Endometrial microvascular endothelial cells (primary cell): ENCODE measurements at regions not wholly inside any gene's neighbourhood (a gene's known extent, or its start where the extent isn't known, plus 50 kb on each side); places are given as distances from the start of the nearest gene placed in this dataset.
"Not testable (repeated sequence)": the region's sequence is repeated elsewhere in the genome, so short reads cannot be mapped to it uniquely, and the experiment has no call there.

ENCODE experiments used
- in situ Hi-C: cut with HindIII; loops from 2 replicates; pipeline ENCODE4 v1.10.0; 2017; ENCODE audit warnings: low sequenced_read_pairs, low pct_unique_long_range_greater_than_20kb; ENCODE audit errors: inconsistent ontology term

DNA sequence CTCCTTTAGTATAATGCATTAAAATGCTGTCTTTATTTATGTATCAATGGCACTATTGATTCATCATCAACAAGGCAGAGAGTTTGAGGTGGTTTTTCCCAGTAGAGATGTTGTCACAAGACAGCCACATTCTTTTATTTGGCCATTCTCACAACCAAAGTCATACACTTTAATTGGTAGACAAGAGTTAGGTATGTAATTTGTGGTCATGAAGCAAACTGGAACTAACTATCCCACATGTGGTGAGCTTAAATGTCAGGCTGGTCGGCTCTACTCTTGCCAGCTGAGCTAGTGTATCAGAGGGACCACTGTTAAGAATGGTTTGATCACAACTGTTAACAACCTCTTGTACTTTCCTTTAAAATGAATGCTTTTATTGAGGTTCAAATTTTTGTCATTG is 714.6 kb downstream of the CD109 start:
- in situ Hi-C loops: no loop called here

DNA sequence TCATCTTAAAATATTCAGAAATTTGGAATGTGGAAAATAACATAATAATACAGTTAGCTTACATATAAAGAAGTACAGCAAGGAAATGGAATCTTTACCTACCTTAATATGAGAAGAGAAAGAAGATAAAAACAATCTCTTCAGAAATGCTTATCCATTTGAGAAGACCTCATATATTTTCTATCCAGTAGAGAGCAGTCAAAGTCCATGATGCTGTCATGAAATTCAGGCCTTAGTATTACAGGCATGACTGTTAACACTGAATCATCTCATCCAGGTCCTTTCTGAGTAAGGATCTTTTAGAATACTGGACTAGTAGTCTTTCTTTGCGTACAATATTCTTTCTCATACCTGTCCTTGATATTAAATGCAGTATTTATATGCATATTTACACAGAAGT is 713.4 kb downstream of the CD109 start:
- in situ Hi-C loops: no loop called here

DNA sequence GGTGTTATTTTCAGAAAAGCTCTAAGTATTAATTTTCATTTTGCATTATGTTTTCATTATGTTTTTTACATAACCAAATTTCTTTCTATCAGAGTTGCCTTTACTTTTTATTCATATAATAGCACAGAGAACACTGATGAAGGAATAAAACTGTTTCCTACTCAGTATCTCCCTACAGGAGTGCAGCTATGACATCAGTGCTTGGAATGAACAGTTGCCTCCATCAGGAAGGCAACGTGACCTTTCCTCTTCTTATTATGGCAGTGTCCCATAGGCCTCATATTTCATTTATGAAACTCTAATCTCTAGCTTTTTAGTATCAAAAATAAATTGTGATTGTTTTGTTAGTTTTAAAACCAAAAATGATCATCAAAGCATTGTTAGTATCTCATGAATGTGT is 712.8 kb downstream of the CD109 start:
- in situ Hi-C loops: no loop called here

DNA sequence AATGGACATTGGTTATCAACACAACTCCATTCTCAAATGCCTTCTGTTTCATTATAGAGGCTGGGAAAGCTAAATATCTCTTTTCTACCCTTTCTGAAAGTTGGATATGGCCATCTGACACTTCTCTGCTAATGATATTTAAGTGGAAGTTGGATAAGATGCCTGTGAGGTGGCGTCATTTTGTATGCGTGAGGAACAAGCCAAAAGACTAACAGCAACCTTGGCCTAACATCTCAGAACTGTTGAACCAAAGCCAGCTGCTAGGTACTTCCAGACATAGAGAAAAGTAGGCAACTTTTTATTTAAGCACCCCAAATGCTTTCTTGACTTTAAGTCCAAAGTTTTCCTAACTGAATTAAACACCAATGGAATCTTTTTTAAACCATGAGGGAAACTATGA is 708.4 kb downstream of the CD109 start:
- in situ Hi-C loops: no loop called here

DNA sequence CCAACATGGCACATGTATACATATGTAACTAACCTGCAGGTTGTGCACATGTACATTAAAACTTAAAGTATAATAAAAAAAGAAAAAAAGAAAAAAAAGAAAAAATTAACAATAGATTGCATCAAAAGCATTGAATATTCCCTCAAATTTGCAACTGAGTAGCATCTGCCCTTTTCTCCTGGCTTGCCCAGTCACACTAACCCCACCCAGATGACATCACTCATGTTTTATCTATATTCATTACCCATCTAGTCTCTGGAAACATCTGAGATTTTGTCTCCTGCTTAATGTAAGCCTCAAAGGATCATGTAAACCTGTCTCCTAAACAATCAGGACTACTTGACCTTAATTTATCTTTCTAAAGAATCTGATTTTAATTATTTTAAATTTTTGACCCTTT is 706.8 kb downstream of the CD109 start:
- in situ Hi-C loops: no loop called here

DNA sequence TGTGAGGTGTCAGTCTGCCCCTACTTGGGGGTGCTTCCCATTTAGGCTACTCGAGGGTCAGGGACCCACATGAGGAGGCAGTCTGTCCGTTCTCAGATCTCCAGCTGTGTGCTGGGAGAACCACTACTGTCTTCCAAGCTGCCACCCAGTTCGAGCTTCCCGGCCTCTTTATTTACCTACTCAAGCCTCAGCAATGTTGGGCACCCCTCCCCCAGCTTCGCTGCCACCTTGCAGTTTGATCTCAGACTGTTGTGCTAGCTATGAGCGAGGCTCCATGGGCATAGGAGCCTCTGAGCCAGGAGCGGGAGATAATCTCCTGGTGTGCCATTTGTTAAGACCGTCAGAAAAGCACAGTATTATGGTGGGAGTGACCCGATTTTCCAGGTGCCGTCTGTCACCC is 682.4 kb downstream of the CD109 start:
- in situ Hi-C loops: not testable (repeated sequence)

DNA sequence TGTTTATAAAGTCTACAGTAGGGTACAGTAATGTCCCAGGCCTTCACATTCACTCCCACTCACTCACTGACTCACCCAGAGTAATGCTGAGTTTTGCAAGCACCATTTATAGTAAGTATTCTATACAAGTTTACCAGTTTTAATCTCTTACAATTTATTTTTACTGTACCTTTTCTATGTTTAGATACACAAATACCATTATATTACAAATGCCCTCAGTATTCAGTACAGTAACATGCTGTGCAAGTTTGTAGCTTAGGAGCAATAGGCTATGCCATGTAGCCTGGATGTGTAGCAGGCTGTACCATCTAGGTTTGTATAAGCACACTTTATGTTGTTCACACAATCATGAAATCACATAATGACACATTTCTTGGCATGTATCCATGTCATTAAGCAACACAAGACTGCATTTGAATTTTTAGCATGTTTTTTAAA is 673.6 kb downstream of the CD109 start:
- in situ Hi-C loops: no loop called here

DNA sequence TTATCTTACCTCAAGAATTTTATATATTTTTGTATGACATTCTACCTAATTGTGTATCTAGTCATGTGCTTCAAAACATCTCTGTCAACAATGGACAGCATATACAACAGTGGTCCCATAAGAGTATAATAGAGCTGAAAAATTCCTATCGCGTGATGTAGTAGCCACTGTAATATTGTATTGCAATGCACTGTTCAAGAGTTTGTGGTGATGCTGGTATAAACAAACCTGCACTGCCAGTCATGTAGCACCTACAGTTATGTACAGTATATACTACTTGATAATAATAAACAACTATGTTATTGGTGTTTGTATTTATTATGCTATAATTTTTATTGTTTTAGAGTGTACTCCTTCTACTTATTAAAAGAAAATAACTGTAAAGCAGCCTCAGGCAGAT is 672.7 kb downstream of the CD109 start:
- in situ Hi-C loops: no loop called here

DNA sequence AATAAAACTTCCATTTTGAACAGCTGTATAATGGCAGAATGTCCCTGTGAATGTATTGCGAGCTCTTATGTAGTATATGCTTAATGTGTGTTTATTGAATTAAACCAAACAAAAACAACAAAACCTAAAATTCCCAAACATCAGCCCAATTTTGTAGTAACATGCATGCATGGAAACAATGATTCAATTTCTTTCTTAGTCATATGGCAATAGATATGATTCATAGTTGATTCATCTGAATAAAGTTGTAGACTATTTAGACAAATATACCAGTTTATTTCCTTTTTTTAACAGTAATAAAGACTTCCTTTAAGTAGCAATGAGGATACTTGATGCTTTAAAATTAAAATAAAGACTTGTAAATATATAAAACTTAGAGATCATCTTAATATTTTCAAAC is 670.6 kb downstream of the CD109 start:
- in situ Hi-C loops: no loop called here

DNA sequence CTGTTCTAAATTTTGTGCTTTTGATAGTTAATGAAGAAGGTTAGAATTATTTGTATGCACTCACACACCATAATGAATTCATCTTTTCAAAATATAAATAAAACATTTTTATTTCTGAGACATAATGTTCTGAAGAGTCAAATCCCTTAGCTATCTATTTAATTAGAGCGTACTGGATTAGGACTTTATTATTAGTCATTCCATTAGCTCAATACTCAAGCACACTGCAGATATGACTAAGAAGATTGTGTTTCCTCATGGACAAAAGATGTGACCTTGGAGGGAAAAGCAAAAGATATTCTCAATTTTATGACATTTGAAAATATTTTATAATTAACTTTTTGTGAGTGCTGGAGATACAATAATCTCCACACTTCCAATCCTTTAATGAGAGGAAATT is 666.4 kb downstream of the CD109 start:
- in situ Hi-C loops: no loop called here

DNA sequence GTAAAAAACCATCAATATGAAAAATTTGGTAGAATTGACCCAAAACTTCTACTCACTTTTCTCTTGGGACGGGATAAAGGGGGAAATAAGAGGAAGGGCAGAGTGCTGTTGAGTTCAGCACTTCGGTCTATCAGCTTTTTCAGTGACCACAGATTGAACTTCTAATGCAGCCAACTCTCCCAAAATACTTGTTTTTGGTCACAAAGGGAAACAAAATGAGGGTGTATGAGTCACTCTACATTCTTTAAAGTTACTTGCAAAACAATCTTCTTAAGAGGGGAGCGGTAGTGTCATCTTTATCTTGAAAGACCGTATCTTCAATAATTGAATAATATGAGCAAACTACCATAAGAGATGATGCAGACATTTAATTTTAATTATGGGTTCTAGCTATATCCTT is 661.3 kb downstream of the CD109 start:
- in situ Hi-C loops: no loop called here

DNA sequence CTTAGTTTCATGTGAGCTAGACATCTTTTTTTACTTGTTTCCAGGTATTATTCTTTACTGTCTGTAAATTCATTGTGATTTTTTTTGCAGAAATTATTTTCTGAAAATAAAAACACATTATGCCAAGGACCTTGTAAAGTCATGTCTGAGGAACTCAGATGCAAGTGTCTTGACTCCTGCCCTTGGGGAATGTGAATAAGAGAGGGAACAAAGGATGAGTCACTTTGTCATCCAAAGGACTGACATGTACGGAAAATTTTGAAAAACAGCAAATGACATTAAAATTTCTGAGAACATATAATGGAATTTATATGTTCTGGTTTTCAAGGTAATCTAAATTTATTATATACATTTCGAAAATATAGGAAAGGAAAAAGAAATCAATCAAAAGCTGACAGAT is 660.4 kb downstream of the CD109 start:
- in situ Hi-C loops: no loop called here

DNA sequence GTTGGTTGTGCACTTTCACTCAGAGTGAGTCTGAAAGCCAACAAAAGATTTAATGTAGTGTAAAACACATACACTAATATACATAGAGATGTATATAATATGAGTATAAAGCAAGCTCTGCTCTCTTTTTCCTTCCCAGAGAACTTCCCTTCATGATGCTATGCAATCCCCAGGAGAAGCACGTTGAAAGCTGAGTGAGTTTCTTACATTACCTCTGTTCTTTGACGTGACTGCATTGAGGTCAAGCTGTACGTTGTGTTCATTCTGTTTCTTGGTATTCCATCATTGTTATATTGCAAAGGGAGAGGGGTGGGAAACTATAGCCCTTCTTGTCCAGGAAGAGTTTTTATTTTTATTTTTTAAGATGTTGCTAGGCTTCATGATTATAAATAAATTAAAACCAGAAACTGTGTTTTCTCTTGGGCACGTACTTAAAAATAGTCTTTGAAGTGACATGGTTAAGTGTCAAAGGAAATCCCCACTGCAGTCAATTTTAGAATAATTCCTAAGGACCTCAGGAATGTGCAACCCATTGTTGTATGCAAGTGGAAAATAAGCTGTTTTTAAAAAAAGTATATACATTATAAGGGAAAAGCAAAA is 651.0 kb downstream of the CD109 start:
- in situ Hi-C loops: no loop called here

DNA sequence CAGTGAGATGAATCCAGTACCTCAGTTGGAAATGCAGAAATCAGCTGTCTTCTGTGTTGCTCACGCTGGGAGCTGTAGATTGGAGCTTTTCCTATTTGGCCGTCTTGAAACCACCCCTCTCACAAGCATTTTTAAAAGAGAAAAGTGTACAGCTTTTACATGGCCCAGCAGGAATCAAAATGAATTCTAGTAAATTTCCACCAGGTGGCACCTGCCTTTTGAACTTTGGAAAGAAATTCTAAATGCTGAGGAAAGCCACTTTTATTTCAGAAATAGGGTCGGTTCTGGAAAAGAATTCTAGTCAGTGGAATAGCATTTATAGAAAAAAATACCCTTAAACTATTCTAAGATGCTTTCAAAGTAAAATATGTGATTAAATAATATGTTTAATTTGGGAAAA is 647.8 kb downstream of the CD109 start:
- in situ Hi-C loops: no loop called here

DNA sequence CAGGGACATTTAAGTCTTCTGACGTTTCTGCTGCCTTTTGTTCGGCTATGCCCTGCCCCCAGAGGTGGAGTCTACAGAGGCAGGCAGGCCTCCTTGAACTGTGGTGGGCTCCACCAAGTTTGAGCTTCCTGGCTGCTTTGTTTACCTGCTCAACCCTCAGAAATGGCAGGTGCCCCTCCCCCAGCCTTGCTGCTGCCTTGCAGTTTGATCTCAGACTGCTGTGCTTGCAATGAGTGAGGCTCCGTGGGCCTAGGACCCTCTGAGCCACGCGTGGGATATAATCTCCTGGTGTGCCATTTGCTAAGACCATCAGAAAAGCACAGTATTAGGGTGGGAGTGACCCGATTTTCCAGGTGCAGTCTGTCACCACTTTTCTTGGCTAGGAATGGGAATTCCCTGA is 647.3 kb downstream of the CD109 start:
- in situ Hi-C loops: not testable (repeated sequence)

DNA sequence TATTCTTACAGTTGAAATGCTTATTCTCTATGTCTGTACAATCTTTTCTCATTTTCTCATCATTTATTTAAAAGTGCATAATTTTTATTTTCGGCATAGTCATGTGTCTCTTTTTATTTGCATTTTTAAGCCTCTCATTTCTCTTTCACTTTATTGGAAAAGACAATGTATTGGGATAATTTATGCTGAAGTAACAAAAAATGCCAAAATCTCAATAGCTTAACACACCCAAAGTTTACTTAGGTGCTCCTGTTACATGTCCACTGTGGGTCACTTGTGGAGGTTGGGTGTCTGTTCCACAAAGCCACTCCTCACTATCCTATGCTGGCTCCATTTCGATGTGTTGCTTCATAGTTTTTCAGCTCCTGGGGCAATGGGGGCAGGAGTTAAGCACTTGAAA is 638.7 kb downstream of the CD109 start:
- in situ Hi-C loops: no loop called here

DNA sequence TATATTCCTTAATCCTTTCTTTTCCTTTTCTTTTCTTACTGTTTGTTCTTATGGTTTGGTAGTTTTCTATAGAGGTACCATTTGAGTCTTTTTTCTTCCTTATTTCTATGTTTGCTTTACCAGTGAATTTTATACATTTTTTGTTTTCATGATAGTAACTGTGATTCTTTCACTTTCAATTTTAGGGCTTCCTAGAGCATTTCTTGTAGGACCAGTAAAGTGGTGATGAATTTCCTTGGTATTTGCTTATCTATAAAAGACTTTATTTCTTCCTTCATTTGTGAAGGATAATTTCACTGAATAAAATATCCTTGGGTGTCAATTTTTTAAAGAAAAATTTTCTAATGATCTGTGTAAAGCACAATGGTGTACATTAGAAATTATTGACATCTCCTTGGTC is 637.4 kb downstream of the CD109 start:
- in situ Hi-C loops: no loop called here

DNA sequence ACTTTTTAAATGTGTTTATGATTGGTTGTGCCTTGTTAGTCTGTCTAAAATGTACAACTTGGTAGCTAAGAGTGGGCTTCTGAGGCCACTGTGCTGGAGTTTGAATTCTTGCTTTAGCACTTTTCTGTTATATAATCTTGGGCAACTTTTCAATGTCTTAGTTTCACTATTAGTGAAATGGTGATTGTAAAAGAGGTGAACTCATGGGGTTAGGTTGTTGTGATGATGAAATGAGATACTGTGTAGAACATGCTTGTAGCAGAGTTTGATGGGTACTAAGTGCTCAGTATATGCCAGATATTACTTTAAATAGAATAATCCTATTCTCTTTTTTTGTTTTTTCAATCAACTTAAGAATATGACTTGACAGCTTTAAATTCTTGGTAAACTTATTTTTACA is 624.7 kb downstream of the CD109 start:
- in situ Hi-C loops: no loop called here

DNA sequence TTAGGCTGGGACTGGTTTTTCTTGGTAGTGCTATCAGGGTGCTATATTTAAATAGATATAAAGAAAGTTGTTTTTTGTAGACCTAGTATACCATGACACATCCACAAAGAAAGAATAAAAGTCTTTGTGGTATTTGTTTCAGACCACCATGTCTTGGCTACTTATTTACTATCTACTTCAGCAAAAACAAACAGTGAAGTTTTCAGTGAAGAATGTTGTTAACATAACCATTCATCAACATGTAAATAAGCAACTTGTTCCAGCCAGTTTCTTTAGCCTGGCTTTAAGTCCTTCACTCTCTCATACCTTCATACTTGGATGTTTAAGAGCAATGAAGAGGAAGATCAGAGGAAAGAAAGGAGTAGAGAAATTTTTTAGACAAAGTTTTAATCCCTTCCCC is 624.1 kb downstream of the CD109 start:
- in situ Hi-C loops: no loop called here

DNA sequence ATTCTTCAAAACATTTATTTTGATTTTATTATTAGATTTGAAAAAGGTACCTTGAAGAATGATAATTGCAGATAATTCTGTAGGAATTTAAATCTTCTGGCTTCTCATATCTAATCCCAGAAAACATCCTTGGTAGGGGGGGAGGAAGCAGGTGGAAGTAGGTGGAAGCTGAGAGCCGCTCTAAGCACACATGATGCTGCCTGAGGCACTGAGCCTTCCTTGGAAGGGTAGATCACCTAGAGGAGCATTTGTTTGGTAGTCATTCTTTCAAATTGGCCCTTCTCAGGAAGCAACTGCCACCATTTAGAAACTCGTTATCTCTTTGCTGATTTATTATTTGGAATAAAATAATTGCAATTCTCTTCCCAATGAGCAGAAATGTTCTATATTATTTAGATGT is 623.3 kb downstream of the CD109 start:
- in situ Hi-C loops: no loop called here

DNA sequence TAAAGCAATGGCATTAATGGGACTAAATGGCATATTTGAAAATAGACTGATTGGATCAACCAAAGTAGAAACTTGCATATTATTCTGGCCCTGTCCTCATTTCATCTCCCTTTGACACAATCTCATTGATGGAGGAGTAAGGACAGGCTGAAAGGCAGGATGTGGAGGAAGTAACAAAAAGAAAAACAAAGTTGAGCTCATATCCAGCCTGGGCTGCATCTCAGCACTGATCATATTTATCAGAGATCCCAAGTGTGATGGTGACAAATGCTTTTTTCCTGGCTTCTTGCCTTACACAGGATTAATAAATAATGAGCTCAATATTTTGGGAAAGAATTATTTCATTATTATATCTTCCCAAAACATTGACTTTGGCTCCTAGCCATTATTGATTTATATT is 622.7 kb downstream of the CD109 start:
- in situ Hi-C loops: no loop called here

DNA sequence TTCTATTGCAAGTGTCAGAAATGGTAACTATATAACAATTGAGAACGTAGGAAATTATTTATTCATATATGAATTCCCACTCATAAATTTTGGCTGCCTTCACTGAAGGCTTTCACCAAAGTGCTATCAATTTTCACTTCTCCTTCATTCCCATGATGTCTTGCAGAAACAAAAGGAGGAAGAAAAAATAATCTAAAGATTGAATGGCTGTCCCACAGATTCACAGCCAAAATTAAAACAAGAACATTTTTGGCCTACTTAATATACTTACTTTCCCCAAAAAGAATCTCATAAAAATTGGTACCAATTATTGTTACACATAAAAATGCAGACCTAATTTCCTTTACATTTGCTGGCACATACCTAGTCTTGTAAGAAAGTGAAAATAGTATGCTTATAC is 616.1 kb downstream of the CD109 start:
- in situ Hi-C loops: no loop called here
